ENCODE measurements at regions not wholly inside any gene's neighbourhood (a gene's known extent, or its start where the extent isn't known, plus 50 kb on each side); places are given as distances from the start of the nearest gene placed in this dataset.

GRCh38 chr14:65938738-65939137, 526.2 kb downstream of the FUT8 start:
- no peaks in the 10 kb centered on the region for H3K27me3 ChIP-seq
- no peaks in the 10 kb centered on the region for H3K9me3 ChIP-seq (replicated peaks in 1 of 3)
- H3K36me3 ChIP-seq (replicated peaks in 1 of 2): no peaks in the 10 kb centered on the region
- H3K27ac ChIP-seq: no peak overlapping the region
- intact Hi-C loops (cut with DNase I): no loop called here
- no peak for DNase-seq
- TF ChIP-seq CTCF (IDR thresholded peaks at IDR 0.05) (no peak), POLR2A (IDR thresholded peaks at IDR 0.05) (no peak)
- 61 to 73% (median 66%) methylated on average over 2 of the region's 2 CpGs for WGBS, 4 donors
- no peaks in the 10 kb centered on the region for H3K4me1 ChIP-seq (replicated peaks in 1 of 2)
- H3K4me3 ChIP-seq: no peak overlapping the region

- no peak for DNase-seq
- Histone ChIP-seq H3K36me3 (replicated peaks in 1 of 2) (no peaks in the 10 kb centered on the region), H3K9me3 (replicated peaks in 1 of 3) (no peaks in the 10 kb centered on the region), H3K4me3 (no peak overlapping the region), H3K27me3 (no peaks in the 10 kb centered on the region), H3K27ac (no peak overlapping the region), H3K4me1 (replicated peaks in 1 of 2) (no peaks in the 10 kb centered on the region)
- intact Hi-C loops (cut with DNase I): no loop called here
- no peak for TF ChIP-seq CTCF (IDR thresholded peaks at IDR 0.05)
- WGBS, 4 donors: 67 to 82% (median 67%) methylated on average over 1 of the region's 1 CpG
Measured at GRCh38 chr14:65939184-65939583, 526.7 kb downstream of the FUT8 start.

- no peak for DNase-seq
- Histone ChIP-seq H3K4me3 (no peak overlapping the region), H3K4me1 (replicated peaks in 1 of 2) (no peaks in the 10 kb centered on the region), H3K9me3 (replicated peaks in 1 of 3) (no peaks in the 10 kb centered on the region), H3K36me3 (replicated peaks in 1 of 2) (no peaks in the 10 kb centered on the region), H3K27me3 (no peaks in the 10 kb centered on the region), H3K27ac (no peak overlapping the region)
- intact Hi-C loops (cut with DNase I): no loop called here
- TF ChIP-seq POLR2A (IDR thresholded peaks at IDR 0.05) (no peak), CTCF (IDR thresholded peaks at IDR 0.05) (no peak)
- WGBS, 4 donors: 83 to 86% (median 84%) methylated on average over 9 of the region's 9 CpGs
Measured at GRCh38 chr14:65940056-65940735, 527.7 kb downstream of the FUT8 start.

GRCh38 chr14:65941091-65941490, 528.6 kb downstream of the FUT8 start:
- 75 to 85% (median 79%) methylated on average over 4 of the region's 4 CpGs for WGBS, 4 donors
- H3K27ac ChIP-seq: no peak overlapping the region
- TF ChIP-seq CTCF (IDR thresholded peaks at IDR 0.05) (no peak), POLR2A (IDR thresholded peaks at IDR 0.05) (no peak)

More at GRCh38 chr14:65941091-65941490, 528.6 kb downstream of the FUT8 start:
- Histone ChIP-seq H3K4me1 (replicated peaks in 1 of 2) (no peaks in the 10 kb centered on the region), H3K9me3 (replicated peaks in 1 of 3) (no peaks in the 10 kb centered on the region), H3K4me3 (no peak overlapping the region), H3K27me3 (no peaks in the 10 kb centered on the region), H3K36me3 (replicated peaks in 1 of 2) (no peaks in the 10 kb centered on the region)
- DNase-seq: no peak
- intact Hi-C loops (cut with DNase I): no loop called here
